Dendritic cell treated with granulocyte-macrophage colony-stimulating factor and Interleukin-4, amounts not matched to agents 40 ng/mL and 50 ng/mL, for 4 days (primary cell): ENCODE measurements at regions not wholly inside any gene's neighbourhood (a gene's known extent, or its start where the extent isn't known, plus 50 kb on each side); places are given as distances from the start of the nearest gene placed in this dataset.

ENCODE experiments used
- H3K27ac Mint-ChIP-seq: one replicate; pipeline ENCODE4 v1.8.0; 2022; ENCODE audit warnings: mild to moderate bottlenecking, mixed read lengths
- H3K27me3 Mint-ChIP-seq: one replicate; pipeline ENCODE4 v1.8.0; 2022; ENCODE audit warnings: mild to moderate bottlenecking, mixed read lengths
- H3K36me3 Mint-ChIP-seq: one replicate; pipeline ENCODE4 v1.8.0; 2022; ENCODE audit warnings: low read depth, mixed read lengths
- H3K4me1 Mint-ChIP-seq: one replicate; pipeline ENCODE4 v1.8.0; 2022; ENCODE audit warnings: low read depth, mixed read lengths
- H3K4me3 Mint-ChIP-seq: one replicate; pipeline ENCODE4 v1.8.0; 2022; ENCODE audit warnings: mild to moderate bottlenecking, moderate library complexity, mixed read lengths
- H3K9me3 Mint-ChIP-seq: one replicate; pipeline ENCODE4 v1.8.0; 2022; ENCODE audit warnings: mixed read lengths
- intact Hi-C: fragments of 100-400 bp; cut with micrococcal nuclease; formaldehyde crosslinking; loops from one replicate; pipeline ENCODE4 v1.15.0; 2022

GRCh38 chr2:207405150-207405549 lies 124.6 kb upstream of the CREB1 start:
- Mint-ChIP-seq H3K27ac (no peak overlapping the region), H3K4me1 (no peaks in the 10 kb centered on the region), H3K9me3 (no peaks in the 10 kb centered on the region), H3K4me3 (no peak overlapping the region), H3K36me3 (no peaks in the 10 kb centered on the region), H3K27me3 (no peaks in the 10 kb centered on the region)
- intact Hi-C loops: no loop called here

GRCh38 chr2:207408086-207408794 lies 121.5 kb upstream of the CREB1 start:
- no peaks in the 10 kb centered on the region for H3K36me3 Mint-ChIP-seq
- H3K9me3 Mint-ChIP-seq: no peaks in the 10 kb centered on the region
- no peak overlapping the region for H3K27ac Mint-ChIP-seq
- H3K27me3 Mint-ChIP-seq: no peaks in the 10 kb centered on the region
- H3K4me1 Mint-ChIP-seq: no peaks in the 10 kb centered on the region
- no peak overlapping the region for H3K4me3 Mint-ChIP-seq
- intact Hi-C loops: no loop called here

GRCh38 chr2:207409517-207409916 lies 120.2 kb upstream of the CREB1 start:
- intact Hi-C loops: no loop called here
- H3K4me1 Mint-ChIP-seq: no peaks in the 10 kb centered on the region

GRCh38 chr2:207412787-207413310 lies 116.9 kb upstream of the CREB1 start:
- no peaks in the 10 kb centered on the region for H3K27me3 Mint-ChIP-seq
- H3K9me3 Mint-ChIP-seq: no peaks in the 10 kb centered on the region
- H3K4me3 Mint-ChIP-seq: no peak overlapping the region
- no peaks in the 10 kb centered on the region for H3K36me3 Mint-ChIP-seq
- intact Hi-C loops: no loop called here
- H3K27ac Mint-ChIP-seq: no peak overlapping the region
- no peaks in the 10 kb centered on the region for H3K4me1 Mint-ChIP-seq

More at GRCh38 chr2:207409517-207409916, 120.2 kb upstream of the CREB1 start:
- Mint-ChIP-seq H3K27me3 (no peaks in the 10 kb centered on the region), H3K4me3 (no peak overlapping the region), H3K36me3 (no peaks in the 10 kb centered on the region), H3K27ac (no peak overlapping the region), H3K9me3 (no peaks in the 10 kb centered on the region)

GRCh38 chr2:207413376-207413907 lies 116.3 kb upstream of the CREB1 start:
- intact Hi-C loops: no loop called here
- Mint-ChIP-seq H3K36me3 (no peaks in the 10 kb centered on the region), H3K9me3 (no peaks in the 10 kb centered on the region), H3K4me3 (no peak overlapping the region), H3K27ac (no peak overlapping the region), H3K27me3 (no peaks in the 10 kb centered on the region), H3K4me1 (no peaks in the 10 kb centered on the region)

- no peaks in the 10 kb centered on the region for H3K36me3 Mint-ChIP-seq
- H3K9me3 Mint-ChIP-seq: no peaks in the 10 kb centered on the region
- H3K27ac Mint-ChIP-seq: no peak overlapping the region
- no peak overlapping the region for H3K4me3 Mint-ChIP-seq
- H3K27me3 Mint-ChIP-seq: no peaks in the 10 kb centered on the region
- intact Hi-C loops: no loop called here
- no peaks in the 10 kb centered on the region for H3K4me1 Mint-ChIP-seq
Measured at GRCh38 chr2:207416111-207416510, 113.7 kb upstream of the CREB1 start.

GRCh38 chr2:207416900-207417299 lies 112.9 kb upstream of the CREB1 start:
- no peaks in the 10 kb centered on the region for H3K27me3 Mint-ChIP-seq
- no peak overlapping the region for H3K4me3 Mint-ChIP-seq
- H3K36me3 Mint-ChIP-seq: no peaks in the 10 kb centered on the region
- intact Hi-C loops: no loop called here
- peaks cover 3% of the 10 kb centered on the region for H3K4me1 Mint-ChIP-seq
- H3K27ac Mint-ChIP-seq: no peak overlapping the region
- no peaks in the 10 kb centered on the region for H3K9me3 Mint-ChIP-seq

GRCh38 chr2:207417301-207417718 lies 112.5 kb upstream of the CREB1 start:
- intact Hi-C loops: no loop called here
- H3K4me3 Mint-ChIP-seq: no peak overlapping the region
- no peaks in the 10 kb centered on the region for H3K27me3 Mint-ChIP-seq
- no peak overlapping the region for H3K27ac Mint-ChIP-seq
- H3K36me3 Mint-ChIP-seq: no peaks in the 10 kb centered on the region
- peaks cover 5% of the 10 kb centered on the region for H3K4me1 Mint-ChIP-seq
- no peaks in the 10 kb centered on the region for H3K9me3 Mint-ChIP-seq

- Mint-ChIP-seq H3K27ac (no peak overlapping the region), H3K4me3 (no peak overlapping the region), H3K27me3 (no peaks in the 10 kb centered on the region), H3K4me1 (peaks cover 5% of the 10 kb centered on the region), H3K9me3 (peaks cover 7% of the 10 kb centered on the region), H3K36me3 (no peaks in the 10 kb centered on the region)
- intact Hi-C loops: no loop called here
Measured at GRCh38 chr2:207418419-207418818, 111.3 kb upstream of the CREB1 start.

- no peaks in the 10 kb centered on the region for H3K27me3 Mint-ChIP-seq
- no peak overlapping the region for H3K4me3 Mint-ChIP-seq
- H3K36me3 Mint-ChIP-seq: no peaks in the 10 kb centered on the region
- intact Hi-C loops: no loop called here
- H3K9me3 Mint-ChIP-seq: peaks cover 14% of the 10 kb centered on the region
- no peak overlapping the region for H3K27ac Mint-ChIP-seq
- H3K4me1 Mint-ChIP-seq: peaks cover 9% of the 10 kb centered on the region
Measured at GRCh38 chr2:207419331-207419730, 110.4 kb upstream of the CREB1 start.

GRCh38 chr2:207421671-207422070 lies 108.1 kb upstream of the CREB1 start:
- Mint-ChIP-seq H3K4me1 (peaks cover 9% of the 10 kb centered on the region), H3K27me3 (no peaks in the 10 kb centered on the region), H3K9me3 (peaks cover 14% of the 10 kb centered on the region), H3K36me3 (no peaks in the 10 kb centered on the region), H3K27ac (no peak overlapping the region), H3K4me3 (no peak overlapping the region)
- intact Hi-C loops: no loop called here

GRCh38 chr2:207422380-207422779 lies 107.4 kb upstream of the CREB1 start:
- H3K4me3 Mint-ChIP-seq: no peak overlapping the region
- H3K27me3 Mint-ChIP-seq: no peaks in the 10 kb centered on the region
- intact Hi-C loops: no loop called here
- H3K36me3 Mint-ChIP-seq: no peaks in the 10 kb centered on the region
- peaks cover 9% of the 10 kb centered on the region for H3K4me1 Mint-ChIP-seq
- H3K9me3 Mint-ChIP-seq: peaks cover 14% of the 10 kb centered on the region
- no peak overlapping the region for H3K27ac Mint-ChIP-seq

GRCh38 chr2:207423886-207424285 lies 105.9 kb upstream of the CREB1 start:
- Mint-ChIP-seq H3K36me3 (no peaks in the 10 kb centered on the region), H3K9me3 (peaks cover 14% of the 10 kb centered on the region), H3K27ac (no peak overlapping the region), H3K27me3 (no peaks in the 10 kb centered on the region), H3K4me3 (no peak overlapping the region), H3K4me1 (peaks cover 9% of the 10 kb centered on the region)
- intact Hi-C loops: no loop called here

GRCh38 chr2:207427986-207428385 lies 101.8 kb upstream of the CREB1 start:
- Mint-ChIP-seq H3K27ac (no peak overlapping the region), H3K4me1 (peaks cover 4% of the 10 kb centered on the region), H3K9me3 (peaks cover 11% of the 10 kb centered on the region), H3K27me3 (no peaks in the 10 kb centered on the region), H3K36me3 (no peaks in the 10 kb centered on the region), H3K4me3 (no peak overlapping the region)
- intact Hi-C loops: no loop called here

- Mint-ChIP-seq H3K36me3 (no peaks in the 10 kb centered on the region), H3K4me1 (peaks cover 4% of the 10 kb centered on the region), H3K9me3 (peaks cover 5% of the 10 kb centered on the region), H3K4me3 (no peak overlapping the region), H3K27ac (no peak overlapping the region), H3K27me3 (no peaks in the 10 kb centered on the region)
- intact Hi-C loops: no loop called here
Measured at GRCh38 chr2:207428573-207428972, 101.2 kb upstream of the CREB1 start.
